Neural progenitor cell (in vitro differentiated cells): ENCODE measurements at regions not wholly inside any gene's neighbourhood (a gene's known extent, or its start where the extent isn't known, plus 50 kb on each side); places are given as distances from the start of the nearest gene placed in this dataset.

Source experiments
- CTCF ChIP-seq: fragments of 200-600 bp; sonication (generic); IDR thresholded peaks from 2 replicates; pipeline ENCODE4 v1.5.1; 2017; ENCODE audit warnings: antibody characterized with exemption, mild to moderate bottlenecking
- EZH2 ChIP-seq: fragments of 200-600 bp; sonication (generic); IDR thresholded peaks from 2 replicates; pipeline ENCODE4 v1.6.1; 2017; ENCODE audit warnings: antibody characterized with exemption, mild to moderate bottlenecking, moderate library complexity

GRCh38 chr1:79663916-79664315, 657.4 kb upstream of the ADGRL4 start:
- TF ChIP-seq CTCF (no peak), EZH2 (no peak)
